Nephron progenitor cell (in vitro differentiated cells): ENCODE measurements at regions not wholly inside any gene's neighbourhood (a gene's known extent, or its start where the extent isn't known, plus 50 kb on each side); places are given as distances from the start of the nearest gene placed in this dataset.
A peak's percentile ranks its signal among the peaks of the same experiment; 100 is the strongest.

ENCODE experiments used
- DNase-seq: peaks from one replicate; pipeline ENCODE4 v3.0.0; 2021
- H3K27ac Mint-ChIP-seq: 2 replicates; pipeline ENCODE4 v1.8.0; 2021; ENCODE audit warnings: mild to moderate bottlenecking, moderate library complexity, mixed read lengths
- H3K27me3 Mint-ChIP-seq: 2 replicates; pipeline ENCODE4 v1.8.0; 2021; ENCODE audit warnings: mild to moderate bottlenecking, low read depth, mixed read lengths; ENCODE audit not compliant: poor library complexity
- H3K36me3 Mint-ChIP-seq: 2 replicates; pipeline ENCODE4 v1.8.0; 2021; ENCODE audit warnings: low read depth, mixed read lengths
- H3K4me1 Mint-ChIP-seq: 2 replicates; pipeline ENCODE4 v1.8.0; 2021; ENCODE audit warnings: mixed read lengths
- H3K4me3 Mint-ChIP-seq: 2 replicates; pipeline ENCODE4 v1.8.0; 2021; ENCODE audit warnings: mild to moderate bottlenecking, moderate library complexity, mixed read lengths
- H3K9me3 Mint-ChIP-seq: 2 replicates; pipeline ENCODE4 v1.8.0; 2021; ENCODE audit warnings: mild to moderate bottlenecking, moderate library complexity, mixed read lengths
- CTCF ChIP-seq: fragments of 200-600 bp; sonication (generic); IDR thresholded peaks from 2 replicates; pipeline ENCODE4 v1.5.0; 2021; ENCODE audit warnings: antibody characterized with exemption

- H3K9me3 Mint-ChIP-seq: no peaks in the 10 kb centered on the region
- H3K27ac Mint-ChIP-seq: no peak overlapping the region
- DNase-seq: no peak
- TF ChIP-seq CTCF: no peak
- no peaks in the 10 kb centered on the region for H3K36me3 Mint-ChIP-seq
- H3K4me3 Mint-ChIP-seq: no peak overlapping the region
- H3K27me3 Mint-ChIP-seq: no peaks in the 10 kb centered on the region
- H3K4me1 Mint-ChIP-seq: peaks cover 37% of the 10 kb centered on the region
Observed at GRCh38 chr2:220071696-220072095, 444.3 kb downstream of the SLC4A3 start.

- TF ChIP-seq CTCF: no peak
- no peak overlapping the region for H3K4me3 Mint-ChIP-seq
- H3K36me3 Mint-ChIP-seq: no peaks in the 10 kb centered on the region
- no peak for DNase-seq
- H3K4me1 Mint-ChIP-seq: peaks cover 48% of the 10 kb centered on the region
- no peaks in the 10 kb centered on the region for H3K27me3 Mint-ChIP-seq
- no peaks in the 10 kb centered on the region for H3K9me3 Mint-ChIP-seq
- H3K27ac Mint-ChIP-seq: peak overlapping the region; percentile 72
Observed at GRCh38 chr2:220072669-220073220, 445.3 kb downstream of the SLC4A3 start.

DNA sequence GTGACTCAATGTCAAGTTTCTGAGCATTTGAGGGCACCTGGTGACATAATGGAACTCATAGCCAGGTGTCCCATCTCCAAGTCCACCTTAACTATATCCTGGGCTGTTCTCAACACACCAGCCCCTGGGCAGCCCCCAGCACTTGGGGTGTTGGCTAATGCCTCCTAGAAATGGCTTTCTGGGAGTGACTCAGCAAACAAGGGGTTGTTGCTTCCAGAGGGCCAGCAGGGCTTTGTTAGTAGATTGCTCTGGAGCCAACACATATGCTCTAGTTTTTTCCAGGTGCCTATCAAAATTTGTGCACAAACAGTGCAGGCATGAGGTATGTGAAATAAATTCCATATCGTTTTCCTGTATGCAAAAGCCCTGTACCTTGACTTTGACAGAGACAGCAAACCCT lies 448.4 kb downstream of the SLC4A3 start:
- H3K27ac Mint-ChIP-seq: no peak overlapping the region
- no peak for TF ChIP-seq CTCF
- H3K4me1 Mint-ChIP-seq: peaks cover 68% of the 10 kb centered on the region
- DNase-seq: no peak
- no peaks in the 10 kb centered on the region for H3K9me3 Mint-ChIP-seq
- H3K36me3 Mint-ChIP-seq: no peaks in the 10 kb centered on the region
- no peak overlapping the region for H3K4me3 Mint-ChIP-seq
- no peaks in the 10 kb centered on the region for H3K27me3 Mint-ChIP-seq

- peaks cover 73% of the 10 kb centered on the region for H3K4me1 Mint-ChIP-seq
- H3K4me3 Mint-ChIP-seq: no peak overlapping the region
- no peaks in the 10 kb centered on the region for H3K27me3 Mint-ChIP-seq
- no peak for DNase-seq
- no peaks in the 10 kb centered on the region for H3K9me3 Mint-ChIP-seq
- peak overlapping the region; percentile 2 for H3K27ac Mint-ChIP-seq
- no peaks in the 10 kb centered on the region for H3K36me3 Mint-ChIP-seq
- peak; percentile 10 for TF ChIP-seq CTCF
Observed at GRCh38 chr2:220076734-220077133, 449.3 kb downstream of the SLC4A3 start.

DNA sequence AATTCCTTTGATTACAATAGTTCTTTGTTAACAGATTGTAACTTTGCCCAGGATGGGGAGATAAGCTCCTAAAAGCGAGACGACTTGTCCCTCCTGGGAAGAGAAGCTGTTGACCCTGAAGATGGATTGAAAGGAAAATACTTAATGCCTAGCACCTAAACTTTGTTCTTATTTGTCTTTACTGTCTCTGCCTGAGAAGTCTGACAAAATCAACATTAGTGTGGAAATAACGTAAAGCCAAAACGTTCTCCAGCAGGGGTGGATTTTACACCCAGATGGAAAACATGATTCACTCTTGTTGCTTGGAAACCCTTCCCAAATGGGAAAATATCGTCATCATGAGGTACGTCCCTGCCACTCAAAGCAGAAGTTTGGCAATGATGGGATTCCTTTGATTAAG lies 450.1 kb downstream of the SLC4A3 start:
- H3K4me1 Mint-ChIP-seq: peaks cover 73% of the 10 kb centered on the region
- no peak overlapping the region for H3K27ac Mint-ChIP-seq
- TF ChIP-seq CTCF: no peak
- no peaks in the 10 kb centered on the region for H3K36me3 Mint-ChIP-seq
- no peaks in the 10 kb centered on the region for H3K27me3 Mint-ChIP-seq
- no peak overlapping the region for H3K4me3 Mint-ChIP-seq
- no peaks in the 10 kb centered on the region for H3K9me3 Mint-ChIP-seq
- DNase-seq: no peak

DNA sequence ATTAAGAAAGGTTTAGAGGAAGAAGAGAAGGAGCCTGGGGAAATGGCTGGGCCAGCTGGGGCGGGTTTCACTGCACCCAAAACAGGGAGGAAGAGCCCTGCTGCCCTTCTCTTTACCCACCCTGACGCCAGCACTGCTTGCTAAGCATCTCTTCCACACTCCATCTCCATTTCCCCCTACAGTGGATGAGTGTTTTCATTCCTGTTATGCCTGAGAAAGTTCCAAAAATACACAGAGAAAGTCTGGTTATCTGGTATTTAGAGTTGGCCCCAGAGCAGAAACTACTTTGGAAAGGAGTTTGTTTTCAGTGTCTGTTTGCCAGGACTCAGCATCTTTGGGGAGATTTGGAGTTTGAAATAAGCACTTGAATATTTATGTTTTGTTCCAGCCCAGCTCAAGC lies 451.0 kb downstream of the SLC4A3 start:
- Mint-ChIP-seq H3K36me3 (no peaks in the 10 kb centered on the region), H3K9me3 (no peaks in the 10 kb centered on the region), H3K4me3 (no peak overlapping the region), H3K27ac (peak overlapping the region; percentile 6), H3K27me3 (no peaks in the 10 kb centered on the region), H3K4me1 (peaks cover 75% of the 10 kb centered on the region)
- TF ChIP-seq CTCF: no peak
- no peak for DNase-seq
